ENCODE measurements at regions not wholly inside any gene's neighbourhood (a gene's known extent, or its start where the extent isn't known, plus 50 kb on each side); places are given as distances from the start of the nearest gene placed in this dataset.

DNA sequence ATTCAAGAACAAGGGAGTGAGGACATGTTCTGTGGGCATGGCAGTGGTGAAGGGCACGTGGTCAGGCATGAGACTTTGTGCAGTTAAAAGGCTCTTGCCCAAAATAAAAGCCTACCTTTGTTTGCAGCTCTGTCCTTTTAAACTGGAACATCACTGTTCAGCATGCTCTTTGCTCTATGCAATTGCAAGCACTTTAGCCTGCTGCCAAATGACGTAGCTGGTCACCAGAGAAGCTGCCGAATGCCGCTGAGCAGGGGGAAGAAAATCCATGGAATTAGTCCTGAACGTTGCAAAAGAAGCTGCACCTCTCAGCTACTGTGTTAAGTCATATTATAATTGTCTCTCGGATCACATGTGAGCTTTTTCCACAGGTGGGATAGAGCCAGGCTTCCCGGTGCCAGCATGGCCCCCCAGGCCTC lies 176.3 kb upstream of the DIO2 start:
- TF ChIP-seq, protein P1, sequence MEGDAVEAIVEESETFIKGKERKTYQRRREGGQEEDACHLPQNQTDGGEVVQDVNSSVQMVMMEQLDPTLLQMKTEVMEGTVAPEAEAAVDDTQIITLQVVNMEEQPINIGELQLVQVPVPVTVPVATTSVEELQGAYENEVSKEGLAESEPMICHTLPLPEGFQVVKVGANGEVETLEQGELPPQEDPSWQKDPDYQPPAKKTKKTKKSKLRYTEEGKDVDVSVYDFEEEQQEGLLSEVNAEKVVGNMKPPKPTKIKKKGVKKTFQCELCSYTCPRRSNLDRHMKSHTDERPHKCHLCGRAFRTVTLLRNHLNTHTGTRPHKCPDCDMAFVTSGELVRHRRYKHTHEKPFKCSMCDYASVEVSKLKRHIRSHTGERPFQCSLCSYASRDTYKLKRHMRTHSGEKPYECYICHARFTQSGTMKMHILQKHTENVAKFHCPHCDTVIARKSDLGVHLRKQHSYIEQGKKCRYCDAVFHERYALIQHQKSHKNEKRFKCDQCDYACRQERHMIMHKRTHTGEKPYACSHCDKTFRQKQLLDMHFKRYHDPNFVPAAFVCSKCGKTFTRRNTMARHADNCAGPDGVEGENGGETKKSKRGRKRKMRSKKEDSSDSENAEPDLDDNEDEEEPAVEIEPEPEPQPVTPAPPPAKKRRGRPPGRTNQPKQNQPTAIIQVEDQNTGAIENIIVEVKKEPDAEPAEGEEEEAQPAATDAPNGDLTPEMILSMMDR (conservative IDR thresholded peaks at IDR 0.05; ENCODE audit: low read depth): no peak
- CTCF ChIA-PET: interaction anchor here (0.6 kb wide), 1 partner anchor 207 kb away, joined by 3 read pairs; no protein-coding TSS in a partner anchor

DNA sequence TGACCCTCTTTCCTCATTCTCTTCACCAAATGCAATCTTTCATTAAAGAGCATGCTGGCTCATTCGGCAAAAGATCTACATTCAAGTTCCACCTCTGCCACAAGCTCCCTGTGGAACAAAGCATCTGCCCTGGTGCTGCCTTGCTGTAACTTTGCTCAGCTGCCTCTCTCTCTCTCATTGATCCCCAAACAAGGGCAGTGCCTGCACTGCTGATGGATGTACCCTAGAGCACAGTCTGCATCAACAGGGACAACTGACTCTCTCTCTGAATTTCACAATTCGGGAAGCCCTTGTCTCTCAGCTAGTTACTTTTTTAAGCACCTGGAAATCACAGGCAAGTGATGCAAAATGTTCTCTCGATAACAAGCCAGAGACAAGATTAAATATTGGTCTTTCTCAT lies 174.0 kb upstream of the DIO2 start:
- no peak overlapping the region for H3K27ac ChIP-seq
- TF ChIP-seq, protein P1 (conservative IDR thresholded peaks at IDR 0.05; ENCODE audit: low read depth): no peak
- no peak for DNase-seq (ENCODE audit: low spot score)
- POLR2A ChIA-PET (ENCODE audit: low non-redundant PET): no interaction called here
- CTCF ChIA-PET: no interaction called here

More for the DNA sequence above, 176.3 kb upstream of the DIO2 start:
- POLR2A ChIA-PET (ENCODE audit: low non-redundant PET): no interaction called here
- DNase-seq (ENCODE audit: low spot score): no peak
- H3K27ac ChIP-seq: no peak overlapping the region

DNA sequence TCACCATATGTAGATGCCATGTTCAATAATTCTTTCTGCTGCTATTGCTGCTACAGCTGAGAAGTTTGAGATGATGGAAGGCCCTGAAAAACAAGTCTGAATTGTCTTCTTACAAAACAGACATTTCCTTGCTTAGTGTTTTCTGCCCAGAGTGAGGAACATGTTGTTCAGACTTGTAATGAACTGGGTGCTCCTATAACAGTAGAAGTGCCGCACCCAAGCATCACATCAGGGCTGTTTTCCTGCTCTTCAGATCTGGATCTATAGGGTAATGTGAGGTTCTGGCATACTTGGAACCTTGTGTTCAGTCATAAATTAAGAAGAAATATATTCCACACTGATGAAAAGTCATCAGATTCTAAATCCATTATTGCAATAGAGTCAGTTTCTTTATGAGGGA lies 171.9 kb upstream of the DIO2 start:
- DNase-seq (ENCODE audit: low spot score): no peak
- ChIA-PET POLR2A (ENCODE audit: low non-redundant PET) (no interaction called here), CTCF (no interaction called here)
- TF ChIP-seq, protein P1 (conservative IDR thresholded peaks at IDR 0.05; ENCODE audit: low read depth): no peak
- no peak overlapping the region for H3K27ac ChIP-seq

DNA sequence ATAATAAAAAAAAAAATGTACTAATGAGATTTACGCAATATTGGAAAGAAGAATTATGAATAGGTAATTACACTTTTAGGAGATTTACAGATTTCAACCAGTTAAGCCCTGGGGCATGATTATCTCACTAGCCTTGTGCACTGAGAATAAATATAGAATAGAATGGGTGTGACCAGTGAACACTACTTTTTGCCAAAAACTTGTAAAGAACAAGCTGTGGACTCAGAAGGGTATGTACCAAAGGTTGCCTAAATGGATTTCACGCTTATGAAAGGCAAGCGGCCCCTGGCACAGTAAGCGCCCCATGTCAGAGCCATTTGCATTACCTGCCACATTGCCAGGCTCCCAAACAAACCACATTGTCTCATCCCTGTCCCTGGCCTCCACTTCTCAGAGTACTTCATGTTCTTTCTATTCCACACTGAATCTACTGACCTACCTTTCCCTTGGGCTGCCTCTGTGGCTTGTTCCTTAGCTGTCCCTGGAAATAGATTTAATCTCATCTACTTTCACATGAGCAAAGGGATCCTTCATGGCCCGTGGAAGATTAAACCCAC lies 170.6 kb upstream of the DIO2 start:
- no peak for DNase-seq (ENCODE audit: low spot score)
- POLR2A ChIA-PET (ENCODE audit: low non-redundant PET): no interaction called here
- H3K27ac ChIP-seq: no peak overlapping the region
- CTCF ChIA-PET: no interaction called here
- TF ChIP-seq, protein P1 (conservative IDR thresholded peaks at IDR 0.05; ENCODE audit: low read depth): no peak

DNA sequence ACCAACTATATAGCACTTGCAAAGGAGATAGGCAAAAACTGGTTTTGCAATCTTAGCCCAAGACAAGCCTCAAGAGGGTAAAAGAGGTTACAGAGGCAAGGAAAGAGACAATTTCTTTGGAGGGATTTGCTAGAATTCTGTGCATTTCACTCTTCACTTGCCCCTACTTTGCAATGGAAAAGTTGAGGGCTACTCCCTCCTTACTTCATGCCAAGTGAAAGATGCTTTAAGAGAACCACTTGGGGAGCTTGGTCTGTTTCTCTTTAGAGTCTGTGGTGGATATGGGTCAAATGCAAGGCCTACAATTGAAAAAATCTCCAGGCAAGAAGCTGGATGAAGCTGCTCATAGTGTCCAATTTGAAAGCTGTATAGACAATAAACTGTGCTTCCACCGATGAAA lies 167.7 kb upstream of the DIO2 start:
- POLR2A ChIA-PET (ENCODE audit: low non-redundant PET): no interaction called here

DNA sequence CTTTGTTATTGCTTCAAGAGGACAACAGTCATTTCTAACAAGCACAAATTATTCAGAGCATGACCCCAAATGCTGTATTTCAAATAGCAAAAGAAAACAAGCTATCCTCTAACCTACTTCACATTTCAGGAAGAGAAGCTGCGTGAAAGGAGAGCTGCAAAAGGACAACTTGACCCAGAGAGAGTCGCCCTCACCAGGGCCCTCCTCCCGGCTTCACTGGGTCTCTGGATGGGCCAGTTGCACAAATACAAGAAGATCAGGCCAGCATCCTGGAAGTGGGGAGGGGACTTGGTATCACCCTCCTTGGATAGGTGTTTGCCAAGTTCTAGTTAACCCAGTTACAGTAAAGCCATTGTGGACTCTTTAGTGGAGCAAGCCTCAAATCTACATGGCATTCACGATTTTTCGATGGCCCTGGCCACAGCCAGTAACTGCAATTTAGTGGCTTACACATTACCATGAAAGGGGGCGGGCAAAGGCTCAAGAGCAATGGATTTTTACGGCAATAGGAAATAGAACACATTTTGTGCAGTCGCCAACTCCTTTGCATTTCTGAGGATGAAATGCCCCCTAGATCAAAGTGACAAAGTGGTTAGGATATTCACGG lies 166.9 kb upstream of the DIO2 start:
- POLR2A ChIA-PET (ENCODE audit: low non-redundant PET): no interaction called here
- no peak overlapping the region for H3K27ac ChIP-seq
- CTCF ChIA-PET: no interaction called here
- DNase-seq (ENCODE audit: low spot score): no peak
- TF ChIP-seq, protein P1 (conservative IDR thresholded peaks at IDR 0.05; ENCODE audit: low read depth): no peak

More for the DNA sequence above, 167.7 kb upstream of the DIO2 start:
- H3K27ac ChIP-seq: no peak overlapping the region
- CTCF ChIA-PET: no interaction called here
- TF ChIP-seq, protein P1 (conservative IDR thresholded peaks at IDR 0.05; ENCODE audit: low read depth): no peak
- no peak for DNase-seq (ENCODE audit: low spot score)
